ENCODE measurements at regions not wholly inside any gene's neighbourhood (a gene's known extent, or its start where the extent isn't known, plus 50 kb on each side); places are given as distances from the start of the nearest gene placed in this dataset.

DNA sequence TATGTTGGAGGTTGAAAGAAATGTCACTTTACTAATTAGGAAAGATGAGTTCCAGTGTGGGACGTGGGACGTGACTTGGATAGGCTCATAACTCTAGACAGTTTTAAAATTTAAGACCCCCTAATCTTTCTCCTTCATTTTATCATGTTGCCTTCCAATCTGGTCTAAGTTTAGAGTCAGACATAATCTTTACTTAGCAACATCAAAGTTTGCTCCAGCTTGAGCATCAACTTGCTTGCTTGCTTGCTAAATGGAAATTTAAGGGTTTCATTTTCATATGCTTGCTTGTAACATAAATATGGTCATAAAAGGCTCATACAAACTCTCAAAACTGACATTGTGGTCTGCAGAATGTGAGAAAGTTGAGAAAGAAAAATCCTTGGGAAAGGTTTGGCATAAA is 428.9 kb downstream of the EPHA4 start:
- intact Hi-C loops (cut with DNase I) = no loop called here
- no peaks in the 10 kb centered on the region for H3K27me3 ChIP-seq
- H3K9me3 ChIP-seq = no peaks in the 10 kb centered on the region
- H3K27ac ChIP-seq = no peak overlapping the region
- no peak for DNase-seq (ENCODE audit: extremely low spot score in 2 of 2)
- no peaks in the 10 kb centered on the region for H3K4me1 ChIP-seq
- H3K36me3 ChIP-seq = no peaks in the 10 kb centered on the region
- no peak for TF ChIP-seq POLR2AphosphoS5 (IDR thresholded peaks at IDR 0.05; ENCODE audit: insufficient read depth in 1 of 2, low read depth in 1 of 2)
- TF ChIP-seq POLR2A (IDR thresholded peaks at IDR 0.05) = no peak
- TF ChIP-seq, protein P1, sequence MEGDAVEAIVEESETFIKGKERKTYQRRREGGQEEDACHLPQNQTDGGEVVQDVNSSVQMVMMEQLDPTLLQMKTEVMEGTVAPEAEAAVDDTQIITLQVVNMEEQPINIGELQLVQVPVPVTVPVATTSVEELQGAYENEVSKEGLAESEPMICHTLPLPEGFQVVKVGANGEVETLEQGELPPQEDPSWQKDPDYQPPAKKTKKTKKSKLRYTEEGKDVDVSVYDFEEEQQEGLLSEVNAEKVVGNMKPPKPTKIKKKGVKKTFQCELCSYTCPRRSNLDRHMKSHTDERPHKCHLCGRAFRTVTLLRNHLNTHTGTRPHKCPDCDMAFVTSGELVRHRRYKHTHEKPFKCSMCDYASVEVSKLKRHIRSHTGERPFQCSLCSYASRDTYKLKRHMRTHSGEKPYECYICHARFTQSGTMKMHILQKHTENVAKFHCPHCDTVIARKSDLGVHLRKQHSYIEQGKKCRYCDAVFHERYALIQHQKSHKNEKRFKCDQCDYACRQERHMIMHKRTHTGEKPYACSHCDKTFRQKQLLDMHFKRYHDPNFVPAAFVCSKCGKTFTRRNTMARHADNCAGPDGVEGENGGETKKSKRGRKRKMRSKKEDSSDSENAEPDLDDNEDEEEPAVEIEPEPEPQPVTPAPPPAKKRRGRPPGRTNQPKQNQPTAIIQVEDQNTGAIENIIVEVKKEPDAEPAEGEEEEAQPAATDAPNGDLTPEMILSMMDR (IDR thresholded peaks at IDR 0.05) = no peak
- no peak overlapping the region for H3K4me3 ChIP-seq

DNA sequence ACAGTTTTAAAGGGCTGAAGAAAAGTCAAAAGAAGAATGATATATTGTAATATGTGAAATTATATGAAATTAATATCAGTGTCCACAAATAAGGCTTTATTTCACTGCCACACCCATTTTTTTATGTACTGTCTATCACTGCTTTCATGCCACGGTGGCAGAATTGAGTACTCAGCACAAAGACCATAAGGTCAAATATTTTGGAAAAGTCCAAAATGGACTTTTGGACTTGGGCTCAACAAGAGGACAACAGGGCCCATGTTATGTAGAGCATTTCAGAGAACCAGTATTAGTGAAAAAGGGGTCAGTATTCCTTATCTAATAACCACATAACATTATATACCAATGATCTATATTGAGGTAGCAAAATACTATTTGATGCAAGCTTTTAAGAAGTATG is 427.2 kb downstream of the EPHA4 start:
- Histone ChIP-seq H3K27me3 (no peaks in the 10 kb centered on the region), H3K4me3 (no peak overlapping the region), H3K9me3 (no peaks in the 10 kb centered on the region), H3K4me1 (no peaks in the 10 kb centered on the region), H3K27ac (no peak overlapping the region), H3K36me3 (no peaks in the 10 kb centered on the region)
- intact Hi-C loops (cut with DNase I) = no loop called here
- no peak for TF ChIP-seq POLR2A (IDR thresholded peaks at IDR 0.05)
- TF ChIP-seq, protein P1 (IDR thresholded peaks at IDR 0.05) = no peak
- TF ChIP-seq POLR2AphosphoS5 (IDR thresholded peaks at IDR 0.05; ENCODE audit: insufficient read depth in 1 of 2, low read depth in 1 of 2) = no peak
- no peak for DNase-seq (ENCODE audit: extremely low spot score in 2 of 2)

DNA sequence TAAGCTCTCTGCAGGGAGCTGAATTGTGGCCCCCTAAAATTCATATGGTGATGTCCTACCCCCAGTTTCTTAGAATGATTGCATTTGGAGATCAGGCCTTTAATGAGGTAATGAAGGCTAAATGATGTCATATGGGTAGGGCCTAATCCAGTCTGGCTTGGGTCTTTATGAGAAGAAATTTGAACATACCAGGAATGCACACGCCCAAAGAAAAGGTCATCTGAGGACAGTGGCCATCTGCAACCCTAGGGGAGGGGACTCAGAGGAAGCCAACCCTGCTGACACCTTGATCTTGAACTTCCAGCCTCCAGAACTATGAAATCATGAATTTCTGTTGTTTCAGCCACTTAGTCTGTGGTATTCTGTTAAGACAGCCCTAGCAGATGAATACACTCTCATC is 426.7 kb downstream of the EPHA4 start:
- DNase-seq (ENCODE audit: extremely low spot score in 2 of 2) = no peak
- no peak for TF ChIP-seq POLR2A (IDR thresholded peaks at IDR 0.05)
- Histone ChIP-seq H3K4me3 (no peak overlapping the region), H3K36me3 (no peaks in the 10 kb centered on the region), H3K27ac (no peak overlapping the region), H3K4me1 (no peaks in the 10 kb centered on the region), H3K9me3 (no peaks in the 10 kb centered on the region), H3K27me3 (no peaks in the 10 kb centered on the region)
- intact Hi-C loops (cut with DNase I) = no loop called here

DNA sequence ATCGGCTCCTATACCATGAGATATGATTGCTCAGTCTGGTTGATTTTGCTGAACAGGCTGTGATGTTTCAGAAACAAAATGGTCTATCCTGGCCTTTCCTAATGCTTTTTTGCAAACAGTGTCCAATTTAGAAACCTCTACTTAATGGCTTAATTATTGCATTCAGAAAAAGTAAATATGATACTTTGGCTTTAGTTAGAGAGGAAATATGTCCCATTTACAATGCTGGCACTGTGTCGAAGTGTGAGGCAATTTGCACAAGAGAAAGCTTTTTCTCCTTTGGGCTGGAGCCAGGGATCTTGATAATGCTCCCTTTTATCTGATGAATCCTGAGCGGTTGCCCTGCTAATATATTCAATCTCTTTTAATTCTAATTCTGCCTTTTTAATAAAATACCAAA is 418.9 kb downstream of the EPHA4 start:
- Histone ChIP-seq H3K4me1 (no peaks in the 10 kb centered on the region), H3K36me3 (no peaks in the 10 kb centered on the region), H3K27me3 (no peaks in the 10 kb centered on the region), H3K27ac (no peak overlapping the region), H3K4me3 (no peak overlapping the region), H3K9me3 (no peaks in the 10 kb centered on the region)
- TF ChIP-seq, protein P1 (IDR thresholded peaks at IDR 0.05) = no peak
- TF ChIP-seq POLR2A (IDR thresholded peaks at IDR 0.05) (no peak), POLR2AphosphoS5 (IDR thresholded peaks at IDR 0.05; ENCODE audit: insufficient read depth in 1 of 2, low read depth in 1 of 2) (no peak)
- no peak for DNase-seq (ENCODE audit: extremely low spot score in 2 of 2)
- intact Hi-C loops (cut with DNase I) = no loop called here

DNA sequence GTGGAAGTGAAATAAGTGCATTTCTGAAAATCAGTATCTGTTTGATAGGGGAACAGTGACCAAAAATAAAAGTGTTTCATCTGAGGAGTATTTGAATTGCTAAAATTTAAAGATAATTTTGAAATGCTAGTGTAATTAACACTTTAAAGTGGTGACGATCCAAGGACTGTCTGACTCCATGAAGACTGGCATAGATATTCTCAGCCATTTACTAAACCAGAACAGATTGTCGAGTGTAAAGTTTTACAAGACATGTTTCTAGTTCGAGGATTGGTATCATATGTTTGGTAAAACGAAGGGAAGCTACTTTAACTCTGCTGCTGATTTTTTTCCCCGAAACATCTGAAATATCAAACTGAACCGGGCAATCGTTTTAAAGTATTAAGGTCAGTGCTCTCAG is 417.9 kb downstream of the EPHA4 start:
- TF ChIP-seq, protein P1 (IDR thresholded peaks at IDR 0.05) = no peak
- TF ChIP-seq POLR2A (IDR thresholded peaks at IDR 0.05) = no peak
- TF ChIP-seq POLR2AphosphoS5 (IDR thresholded peaks at IDR 0.05; ENCODE audit: insufficient read depth in 1 of 2, low read depth in 1 of 2) = no peak
- Histone ChIP-seq H3K4me1 (no peaks in the 10 kb centered on the region), H3K27ac (no peak overlapping the region), H3K27me3 (no peaks in the 10 kb centered on the region), H3K9me3 (no peaks in the 10 kb centered on the region), H3K4me3 (no peak overlapping the region), H3K36me3 (no peaks in the 10 kb centered on the region)
- intact Hi-C loops (cut with DNase I) = no loop called here
- no peak for DNase-seq (ENCODE audit: extremely low spot score in 2 of 2)
